ENCODE measurements at regions not wholly inside any gene's neighbourhood (a gene's known extent, or its start where the extent isn't known, plus 50 kb on each side); places are given as distances from the start of the nearest gene placed in this dataset.

- TF ChIP-seq CTCF (conservative IDR thresholded peaks at IDR 0.05 in 1 of 2, IDR thresholded peaks at IDR 0.05 in 1 of 2; ENCODE audit: low read depth in 1 of 2, low read length in 2 of 2), result no peak
- no peak for TF ChIP-seq EZH2 (IDR thresholded peaks at IDR 0.05; ENCODE audit: low read length, missing control alignments)
Observed at GRCh38 chr9:101930783-101931182, 192.3 kb upstream of the GRIN3A start.

All from fibroblast of lung (primary cell).